ENCODE measurements at regions not wholly inside any gene's neighbourhood (a gene's known extent, or its start where the extent isn't known, plus 50 kb on each side); places are given as distances from the start of the nearest gene placed in this dataset.

DNA sequence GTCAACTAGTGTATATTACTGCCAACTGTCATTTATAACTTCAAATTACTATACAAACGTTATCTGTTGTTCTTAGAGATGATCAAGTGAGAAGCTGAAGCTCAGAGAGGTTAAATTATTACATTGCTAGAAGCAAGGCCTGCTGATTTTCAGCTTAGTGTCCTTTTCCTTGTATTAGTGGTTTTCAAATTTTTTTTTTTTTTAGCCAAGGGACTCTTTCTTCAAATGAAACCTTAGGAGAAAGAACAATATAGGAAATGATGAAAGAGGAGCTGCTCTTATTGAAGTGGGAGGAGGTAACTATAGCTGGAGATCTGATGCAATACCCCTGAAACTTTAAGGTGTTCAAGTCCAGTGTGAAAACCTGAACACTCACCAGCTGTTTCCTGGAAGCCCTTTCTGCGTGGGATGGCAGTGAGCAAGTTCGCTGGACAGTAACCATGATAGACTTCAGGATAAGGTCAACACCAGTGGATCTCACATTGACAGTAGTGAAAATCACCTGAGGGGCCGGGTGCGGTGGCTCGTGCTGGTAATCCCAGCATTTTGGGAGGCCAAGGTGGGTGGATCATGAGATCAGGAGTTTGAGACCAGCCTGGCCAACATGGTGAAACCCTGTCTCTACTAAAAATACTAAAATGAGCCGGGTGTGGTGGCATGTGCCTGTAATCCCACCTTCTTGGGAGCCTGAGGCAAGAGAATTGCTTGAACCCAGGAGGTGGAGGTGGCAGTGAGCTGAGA is 376.2 kb downstream of the EDEM1 start (continued):
- TF ChIP-seq, protein P1, sequence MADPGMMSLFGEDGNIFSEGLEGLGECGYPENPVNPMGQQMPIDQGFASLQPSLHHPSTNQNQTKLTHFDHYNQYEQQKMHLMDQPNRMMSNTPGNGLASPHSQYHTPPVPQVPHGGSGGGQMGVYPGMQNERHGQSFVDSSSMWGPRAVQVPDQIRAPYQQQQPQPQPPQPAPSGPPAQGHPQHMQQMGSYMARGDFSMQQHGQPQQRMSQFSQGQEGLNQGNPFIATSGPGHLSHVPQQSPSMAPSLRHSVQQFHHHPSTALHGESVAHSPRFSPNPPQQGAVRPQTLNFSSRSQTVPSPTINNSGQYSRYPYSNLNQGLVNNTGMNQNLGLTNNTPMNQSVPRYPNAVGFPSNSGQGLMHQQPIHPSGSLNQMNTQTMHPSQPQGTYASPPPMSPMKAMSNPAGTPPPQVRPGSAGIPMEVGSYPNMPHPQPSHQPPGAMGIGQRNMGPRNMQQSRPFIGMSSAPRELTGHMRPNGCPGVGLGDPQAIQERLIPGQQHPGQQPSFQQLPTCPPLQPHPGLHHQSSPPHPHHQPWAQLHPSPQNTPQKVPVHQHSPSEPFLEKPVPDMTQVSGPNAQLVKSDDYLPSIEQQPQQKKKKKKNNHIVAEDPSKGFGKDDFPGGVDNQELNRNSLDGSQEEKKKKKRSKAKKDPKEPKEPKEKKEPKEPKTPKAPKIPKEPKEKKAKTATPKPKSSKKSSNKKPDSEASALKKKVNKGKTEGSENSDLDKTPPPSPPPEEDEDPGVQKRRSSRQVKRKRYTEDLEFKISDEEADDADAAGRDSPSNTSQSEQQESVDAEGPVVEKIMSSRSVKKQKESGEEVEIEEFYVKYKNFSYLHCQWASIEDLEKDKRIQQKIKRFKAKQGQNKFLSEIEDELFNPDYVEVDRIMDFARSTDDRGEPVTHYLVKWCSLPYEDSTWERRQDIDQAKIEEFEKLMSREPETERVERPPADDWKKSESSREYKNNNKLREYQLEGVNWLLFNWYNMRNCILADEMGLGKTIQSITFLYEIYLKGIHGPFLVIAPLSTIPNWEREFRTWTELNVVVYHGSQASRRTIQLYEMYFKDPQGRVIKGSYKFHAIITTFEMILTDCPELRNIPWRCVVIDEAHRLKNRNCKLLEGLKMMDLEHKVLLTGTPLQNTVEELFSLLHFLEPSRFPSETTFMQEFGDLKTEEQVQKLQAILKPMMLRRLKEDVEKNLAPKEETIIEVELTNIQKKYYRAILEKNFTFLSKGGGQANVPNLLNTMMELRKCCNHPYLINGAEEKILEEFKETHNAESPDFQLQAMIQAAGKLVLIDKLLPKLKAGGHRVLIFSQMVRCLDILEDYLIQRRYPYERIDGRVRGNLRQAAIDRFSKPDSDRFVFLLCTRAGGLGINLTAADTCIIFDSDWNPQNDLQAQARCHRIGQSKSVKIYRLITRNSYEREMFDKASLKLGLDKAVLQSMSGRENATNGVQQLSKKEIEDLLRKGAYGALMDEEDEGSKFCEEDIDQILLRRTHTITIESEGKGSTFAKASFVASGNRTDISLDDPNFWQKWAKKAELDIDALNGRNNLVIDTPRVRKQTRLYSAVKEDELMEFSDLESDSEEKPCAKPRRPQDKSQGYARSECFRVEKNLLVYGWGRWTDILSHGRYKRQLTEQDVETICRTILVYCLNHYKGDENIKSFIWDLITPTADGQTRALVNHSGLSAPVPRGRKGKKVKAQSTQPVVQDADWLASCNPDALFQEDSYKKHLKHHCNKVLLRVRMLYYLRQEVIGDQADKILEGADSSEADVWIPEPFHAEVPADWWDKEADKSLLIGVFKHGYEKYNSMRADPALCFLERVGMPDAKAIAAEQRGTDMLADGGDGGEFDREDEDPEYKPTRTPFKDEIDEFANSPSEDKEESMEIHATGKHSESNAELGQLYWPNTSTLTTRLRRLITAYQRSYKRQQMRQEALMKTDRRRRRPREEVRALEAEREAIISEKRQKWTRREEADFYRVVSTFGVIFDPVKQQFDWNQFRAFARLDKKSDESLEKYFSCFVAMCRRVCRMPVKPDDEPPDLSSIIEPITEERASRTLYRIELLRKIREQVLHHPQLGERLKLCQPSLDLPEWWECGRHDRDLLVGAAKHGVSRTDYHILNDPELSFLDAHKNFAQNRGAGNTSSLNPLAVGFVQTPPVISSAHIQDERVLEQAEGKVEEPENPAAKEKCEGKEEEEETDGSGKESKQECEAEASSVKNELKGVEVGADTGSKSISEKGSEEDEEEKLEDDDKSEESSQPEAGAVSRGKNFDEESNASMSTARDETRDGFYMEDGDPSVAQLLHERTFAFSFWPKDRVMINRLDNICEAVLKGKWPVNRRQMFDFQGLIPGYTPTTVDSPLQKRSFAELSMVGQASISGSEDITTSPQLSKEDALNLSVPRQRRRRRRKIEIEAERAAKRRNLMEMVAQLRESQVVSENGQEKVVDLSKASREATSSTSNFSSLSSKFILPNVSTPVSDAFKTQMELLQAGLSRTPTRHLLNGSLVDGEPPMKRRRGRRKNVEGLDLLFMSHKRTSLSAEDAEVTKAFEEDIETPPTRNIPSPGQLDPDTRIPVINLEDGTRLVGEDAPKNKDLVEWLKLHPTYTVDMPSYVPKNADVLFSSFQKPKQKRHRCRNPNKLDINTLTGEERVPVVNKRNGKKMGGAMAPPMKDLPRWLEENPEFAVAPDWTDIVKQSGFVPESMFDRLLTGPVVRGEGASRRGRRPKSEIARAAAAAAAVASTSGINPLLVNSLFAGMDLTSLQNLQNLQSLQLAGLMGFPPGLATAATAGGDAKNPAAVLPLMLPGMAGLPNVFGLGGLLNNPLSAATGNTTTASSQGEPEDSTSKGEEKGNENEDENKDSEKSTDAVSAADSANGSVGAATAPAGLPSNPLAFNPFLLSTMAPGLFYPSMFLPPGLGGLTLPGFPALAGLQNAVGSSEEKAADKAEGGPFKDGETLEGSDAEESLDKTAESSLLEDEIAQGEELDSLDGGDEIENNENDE (IDR thresholded peaks at IDR 0.05; ENCODE audit: low read depth, low read length), result no peak
- no peak for TF ChIP-seq IRF2 (CRISPR knock-in tag; IDR thresholded peaks at IDR 0.05)
- no peak for TF ChIP-seq ZNF436 (CRISPR knock-in tag; IDR thresholded peaks at IDR 0.05)
- TF ChIP-seq KLF13 (tag; IDR thresholded peaks at IDR 0.05; ENCODE audit: borderline replicate concordance, low read depth), result peak; percentile 74
- no peak for TF ChIP-seq EWSR1 (IDR thresholded peaks at IDR 0.05; ENCODE audit: borderline replicate concordance, low read depth, partially characterized antibody)
- TF ChIP-seq ZSCAN29 (IDR thresholded peaks at IDR 0.05), result no peak
- TF ChIP-seq FOXA1 (IDR thresholded peaks at IDR 0.05; ENCODE audit: borderline replicate concordance), result no peak
- TF ChIP-seq SAFB (IDR thresholded peaks at IDR 0.05; ENCODE audit: borderline replicate concordance, low read depth, low read length), result no peak
- TF ChIP-seq RBM17 (IDR thresholded peaks at IDR 0.05; ENCODE audit: borderline replicate concordance, low read depth, low read length), result no peak
- TF ChIP-seq, protein P2, sequence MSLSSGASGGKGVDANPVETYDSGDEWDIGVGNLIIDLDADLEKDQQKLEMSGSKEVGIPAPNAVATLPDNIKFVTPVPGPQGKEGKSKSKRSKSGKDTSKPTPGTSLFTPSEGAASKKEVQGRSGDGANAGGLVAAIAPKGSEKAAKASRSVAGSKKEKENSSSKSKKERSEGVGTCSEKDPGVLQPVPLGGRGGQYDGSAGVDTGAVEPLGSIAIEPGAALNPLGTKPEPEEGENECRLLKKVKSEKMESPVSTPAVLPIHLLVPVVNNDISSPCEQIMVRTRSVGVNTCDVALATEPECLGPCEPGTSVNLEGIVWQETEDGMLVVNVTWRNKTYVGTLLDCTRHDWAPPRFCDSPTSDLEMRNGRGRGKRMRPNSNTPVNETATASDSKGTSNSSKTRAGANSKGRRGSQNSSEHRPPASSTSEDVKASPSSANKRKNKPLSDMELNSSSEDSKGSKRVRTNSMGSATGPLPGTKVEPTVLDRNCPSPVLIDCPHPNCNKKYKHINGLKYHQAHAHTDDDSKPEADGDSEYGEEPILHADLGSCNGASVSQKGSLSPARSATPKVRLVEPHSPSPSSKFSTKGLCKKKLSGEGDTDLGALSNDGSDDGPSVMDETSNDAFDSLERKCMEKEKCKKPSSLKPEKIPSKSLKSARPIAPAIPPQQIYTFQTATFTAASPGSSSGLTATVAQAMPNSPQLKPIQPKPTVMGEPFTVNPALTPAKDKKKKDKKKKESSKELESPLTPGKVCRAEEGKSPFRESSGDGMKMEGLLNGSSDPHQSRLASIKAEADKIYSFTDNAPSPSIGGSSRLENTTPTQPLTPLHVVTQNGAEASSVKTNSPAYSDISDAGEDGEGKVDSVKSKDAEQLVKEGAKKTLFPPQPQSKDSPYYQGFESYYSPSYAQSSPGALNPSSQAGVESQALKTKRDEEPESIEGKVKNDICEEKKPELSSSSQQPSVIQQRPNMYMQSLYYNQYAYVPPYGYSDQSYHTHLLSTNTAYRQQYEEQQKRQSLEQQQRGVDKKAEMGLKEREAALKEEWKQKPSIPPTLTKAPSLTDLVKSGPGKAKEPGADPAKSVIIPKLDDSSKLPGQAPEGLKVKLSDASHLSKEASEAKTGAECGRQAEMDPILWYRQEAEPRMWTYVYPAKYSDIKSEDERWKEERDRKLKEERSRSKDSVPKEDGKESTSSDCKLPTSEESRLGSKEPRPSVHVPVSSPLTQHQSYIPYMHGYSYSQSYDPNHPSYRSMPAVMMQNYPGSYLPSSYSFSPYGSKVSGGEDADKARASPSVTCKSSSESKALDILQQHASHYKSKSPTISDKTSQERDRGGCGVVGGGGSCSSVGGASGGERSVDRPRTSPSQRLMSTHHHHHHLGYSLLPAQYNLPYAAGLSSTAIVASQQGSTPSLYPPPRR (CRISPR knock-in tag; IDR thresholded peaks at IDR 0.05; ENCODE audit: borderline replicate concordance), result no peak
- TF ChIP-seq EHMT2 (IDR thresholded peaks at IDR 0.05), result peak; percentile 6; the same call in 1 of the 2 replicates
